ENCODE measurements at regions not wholly inside any gene's neighbourhood (a gene's known extent, or its start where the extent isn't known, plus 50 kb on each side); places are given as distances from the start of the nearest gene placed in this dataset.

DNA sequence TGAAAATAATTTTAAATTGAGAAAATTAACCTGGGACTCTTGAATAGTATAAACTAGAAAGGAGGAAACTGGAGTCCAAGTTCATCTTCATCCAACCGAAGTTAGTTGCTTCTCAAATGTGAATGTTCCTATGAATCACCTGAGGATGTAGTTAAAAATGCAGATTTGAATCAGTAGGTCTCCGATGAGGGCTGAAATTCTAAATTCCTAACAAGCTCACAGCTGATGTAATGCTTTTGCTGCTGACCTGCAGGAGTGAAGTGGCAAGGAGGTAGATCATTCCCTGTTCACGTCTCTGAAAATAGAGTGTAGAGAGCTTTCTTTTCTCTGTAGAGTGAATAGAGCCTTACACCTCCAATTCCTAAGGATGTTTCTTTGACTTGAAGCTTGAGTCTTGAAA, 685.5 kb downstream of the CPS1 start:
- DNase-seq (ENCODE audit: low read depth): no peak
- H3K4me3 ChIP-seq (ENCODE audit: low read depth, low read length): no peak overlapping the region
- TF ChIP-seq, protein P1, sequence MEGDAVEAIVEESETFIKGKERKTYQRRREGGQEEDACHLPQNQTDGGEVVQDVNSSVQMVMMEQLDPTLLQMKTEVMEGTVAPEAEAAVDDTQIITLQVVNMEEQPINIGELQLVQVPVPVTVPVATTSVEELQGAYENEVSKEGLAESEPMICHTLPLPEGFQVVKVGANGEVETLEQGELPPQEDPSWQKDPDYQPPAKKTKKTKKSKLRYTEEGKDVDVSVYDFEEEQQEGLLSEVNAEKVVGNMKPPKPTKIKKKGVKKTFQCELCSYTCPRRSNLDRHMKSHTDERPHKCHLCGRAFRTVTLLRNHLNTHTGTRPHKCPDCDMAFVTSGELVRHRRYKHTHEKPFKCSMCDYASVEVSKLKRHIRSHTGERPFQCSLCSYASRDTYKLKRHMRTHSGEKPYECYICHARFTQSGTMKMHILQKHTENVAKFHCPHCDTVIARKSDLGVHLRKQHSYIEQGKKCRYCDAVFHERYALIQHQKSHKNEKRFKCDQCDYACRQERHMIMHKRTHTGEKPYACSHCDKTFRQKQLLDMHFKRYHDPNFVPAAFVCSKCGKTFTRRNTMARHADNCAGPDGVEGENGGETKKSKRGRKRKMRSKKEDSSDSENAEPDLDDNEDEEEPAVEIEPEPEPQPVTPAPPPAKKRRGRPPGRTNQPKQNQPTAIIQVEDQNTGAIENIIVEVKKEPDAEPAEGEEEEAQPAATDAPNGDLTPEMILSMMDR (IDR thresholded peaks at IDR 0.05; ENCODE audit: insufficient read depth, low read length): no peak

DNA sequence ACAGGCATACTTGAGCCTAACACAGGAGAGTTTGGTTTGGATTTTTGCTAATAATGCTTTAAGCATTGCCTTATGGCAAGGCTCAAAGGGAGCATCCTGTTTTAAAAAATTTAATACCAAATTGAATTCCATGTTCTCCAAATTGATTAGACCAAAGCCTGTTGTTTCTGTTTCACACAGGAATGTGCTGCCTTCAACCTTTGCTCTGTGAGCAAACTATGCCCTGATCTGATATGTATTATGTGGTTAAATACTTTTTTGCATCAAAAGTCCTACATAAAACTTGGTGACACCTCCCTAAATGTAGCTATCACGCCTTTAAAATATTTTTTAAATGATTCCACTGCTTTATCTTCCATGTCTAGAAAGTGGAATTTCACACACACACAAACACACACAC, 691.4 kb downstream of the CPS1 start:
- no peak overlapping the region for H3K4me3 ChIP-seq (ENCODE audit: low read depth, low read length)
- DNase-seq (ENCODE audit: low read depth): no peak
- TF ChIP-seq, protein P1 (IDR thresholded peaks at IDR 0.05; ENCODE audit: insufficient read depth, low read length): no peak

DNA sequence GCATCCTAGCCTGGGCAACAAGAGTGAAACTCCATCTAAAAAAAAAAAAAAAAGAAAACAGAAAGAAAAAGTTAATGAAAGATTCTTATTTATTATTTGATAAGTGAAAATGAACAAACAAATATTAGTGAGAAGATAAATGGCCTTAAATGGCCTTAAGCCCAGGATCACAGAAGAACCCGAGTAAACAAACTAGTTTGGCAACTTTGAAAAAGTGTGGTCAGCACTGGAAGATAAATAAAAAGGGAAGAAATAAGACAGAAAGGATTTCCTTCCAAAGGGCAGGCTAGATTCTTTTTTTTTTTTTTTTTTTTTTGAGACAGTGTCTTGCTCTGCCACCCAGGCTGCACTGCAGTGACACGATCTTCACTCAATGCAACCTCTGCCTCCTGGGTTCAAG, 692.4 kb downstream of the CPS1 start:
- H3K4me3 ChIP-seq (ENCODE audit: low read depth, low read length): no peak overlapping the region
- no peak for DNase-seq (ENCODE audit: low read depth)
- TF ChIP-seq, protein P1 (IDR thresholded peaks at IDR 0.05; ENCODE audit: insufficient read depth, low read length): no peak

DNA sequence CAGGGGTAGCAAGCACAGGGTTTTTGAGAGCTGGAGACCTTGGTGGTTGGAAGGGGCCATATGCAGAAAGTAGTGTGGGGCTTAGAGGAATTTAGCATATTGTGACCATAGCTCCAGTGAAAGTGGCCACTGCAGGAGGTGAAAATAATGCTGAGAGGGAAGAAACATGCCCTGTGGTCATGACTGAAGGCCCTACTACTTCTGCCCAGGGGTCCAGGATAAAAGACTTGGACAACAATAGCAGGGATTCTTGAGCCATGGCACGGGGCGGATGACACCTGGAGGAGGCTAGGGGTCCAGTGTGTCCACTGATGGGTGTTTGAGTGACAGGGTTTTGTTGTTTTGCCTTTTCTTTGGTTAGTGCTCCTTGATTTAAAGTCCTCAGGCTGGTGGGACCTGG, 694.6 kb downstream of the CPS1 start:
- DNase-seq (ENCODE audit: low read depth): no peak

DNA sequence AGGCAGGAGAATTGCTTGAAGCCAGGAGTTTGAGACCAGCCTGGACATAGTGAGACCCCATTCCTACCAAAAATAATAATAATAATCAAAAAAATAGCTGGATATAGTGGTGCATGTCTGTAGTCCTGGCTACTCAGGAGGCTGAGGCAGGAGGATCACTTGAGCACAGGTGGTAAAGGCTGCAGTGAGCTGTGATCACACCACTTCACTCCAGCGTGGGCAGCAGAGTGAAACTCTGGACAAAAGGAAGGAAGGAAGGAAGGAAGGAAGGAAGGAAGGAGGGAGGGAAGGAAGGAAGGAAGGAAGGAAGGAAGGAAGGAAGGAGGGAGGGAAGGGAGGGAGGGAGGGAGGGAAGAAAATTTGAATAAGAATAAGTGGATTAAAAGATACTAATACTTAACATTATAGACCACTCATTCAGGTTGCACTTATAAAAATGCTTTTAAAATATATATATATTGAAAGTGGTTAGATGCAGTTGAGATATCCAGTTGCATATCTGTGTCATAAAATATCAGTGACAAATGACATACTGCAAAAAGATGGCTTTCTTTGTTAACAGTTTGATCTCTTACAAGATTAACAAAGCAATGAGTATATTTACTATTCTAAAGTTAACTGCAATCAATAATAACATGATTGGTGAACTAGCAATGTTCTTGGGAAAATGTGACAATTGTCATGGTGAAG, 702.4 kb downstream of the CPS1 start:
- DNase-seq (ENCODE audit: low read depth): no peak
- TF ChIP-seq, protein P1 (IDR thresholded peaks at IDR 0.05; ENCODE audit: insufficient read depth, low read length): no peak
- H3K4me3 ChIP-seq (ENCODE audit: low read depth, low read length): no peak overlapping the region

More for the DNA sequence above, 694.6 kb downstream of the CPS1 start:
- H3K4me3 ChIP-seq (ENCODE audit: low read depth, low read length): no peak overlapping the region
- TF ChIP-seq, protein P1 (IDR thresholded peaks at IDR 0.05; ENCODE audit: insufficient read depth, low read length): no peak

DNA sequence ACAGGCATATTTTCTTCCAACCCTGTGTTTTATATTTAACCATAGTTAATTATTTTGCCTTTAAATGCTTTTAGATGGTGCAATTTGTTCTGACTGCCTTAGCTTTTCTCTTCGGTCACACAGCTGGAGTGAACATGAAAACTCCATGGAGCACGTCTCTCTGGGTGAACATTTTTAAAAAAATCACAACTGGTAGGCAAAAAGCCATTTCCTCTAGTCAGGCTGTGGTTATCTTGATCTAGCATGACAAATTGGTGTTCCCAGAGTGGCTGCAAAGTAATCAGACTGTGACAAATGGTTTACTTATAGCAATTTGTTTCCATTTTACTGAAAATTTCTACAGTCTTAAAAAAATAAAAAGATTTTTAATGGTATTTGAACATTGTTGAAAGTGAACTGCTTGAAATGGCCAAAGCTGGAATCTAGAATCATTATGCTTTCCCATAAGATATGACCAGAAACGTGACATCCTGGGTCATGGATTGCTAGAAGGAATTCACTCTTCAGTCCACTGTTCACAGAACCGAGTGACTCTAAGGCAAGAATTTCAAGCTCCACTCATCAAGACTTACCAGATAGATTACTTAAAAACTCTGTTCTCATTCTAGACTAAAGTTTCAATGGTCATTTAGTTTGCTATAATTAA, 703.6 kb downstream of the CPS1 start:
- TF ChIP-seq, protein P1 (IDR thresholded peaks at IDR 0.05; ENCODE audit: insufficient read depth, low read length): no peak
- DNase-seq (ENCODE audit: low read depth): no peak
- H3K4me3 ChIP-seq (ENCODE audit: low read depth, low read length): no peak overlapping the region
